SK-N-SH (cell line): ENCODE measurements at regions not wholly inside any gene's neighbourhood (a gene's known extent, or its start where the extent isn't known, plus 50 kb on each side); places are given as distances from the start of the nearest gene placed in this dataset.

Experiments used
- CTCF ChIA-PET: fragments of 300-600, 350-600 bp; formaldehyde crosslinking; extraction: SDS; loops from one replicate; lab custom pipeline; 2021; lab: Yijun Ruan, JAX
- POLR2A ChIA-PET: fragments of 350-600 bp; sonication (Branson Sonifier 250); formaldehyde crosslinking; extraction: SDS; loops from one replicate; lab custom pipeline; 2020; ENCODE audit warnings: antibody characterized with exemption, inconsistent platforms; lab: Yijun Ruan, JAX
- DNase-seq: peaks from one replicate; pipeline ENCODE4 v3.0.0; 2012
- H2AFZ ChIP-seq: fragments of 200-600 bp; sonication (generic); 2 replicates; pipeline ENCODE4 v1.8.1; 2016; ENCODE audit warnings: antibody characterized with exemption, mild to moderate bottlenecking, low read depth
- H3F3A ChIP-seq: fragments of 200-600 bp; sonication (generic); replicated peaks from 2 replicates; pipeline ENCODE3; 2016; ENCODE audit warnings: antibody characterized with exemption, mild to moderate bottlenecking; ENCODE audit not compliant: insufficient read depth
- H3K27ac ChIP-seq, 2 experiments: fragments of 200-500 bp in 1 of 2; fragments of 200-600 bp in 1 of 2; sonication (Bioruptor generic) in 1 of 2; sonication (generic), shearing (Covaris generic) in 1 of 2; 2 replicates each; pipeline versions ENCODE4 v1.5.1 to v1.6.1; 2014 to 2016; ENCODE audit warnings: low read depth in 2 of 2, inconsistent platforms in 1 of 2, low read length in 1 of 2, mild to moderate bottlenecking in 1 of 2, mixed read lengths in 1 of 2
- H3K27me3 ChIP-seq: fragments of 200-600 bp; sonication (generic), shearing (Covaris generic); 2 replicates; pipeline ENCODE4 v1.6.1; 2016; ENCODE audit warnings: mixed run types; ENCODE audit not compliant: insufficient read depth
- H3K36me3 ChIP-seq, 2 experiments: fragments of 200-500 bp in 1 of 2; fragments of 200-600 bp in 1 of 2; sonication (Bioruptor generic) in 1 of 2; sonication (generic) in 1 of 2; replicated peaks in 1 of 2; 2 replicates each; pipeline versions ENCODE3 to v1.5.1; 2014 to 2016; ENCODE audit warnings: low read length in 1 of 2, mild to moderate bottlenecking in 1 of 2; ENCODE audit not compliant: insufficient read depth in 2 of 2, control insufficient read depth in 1 of 2
- H3K4me1 ChIP-seq, 2 experiments: fragments of 200-500 bp in 1 of 2; fragments of 200-600 bp in 1 of 2; sonication (Bioruptor generic) in 1 of 2; sonication (generic), shearing (Covaris generic) in 1 of 2; 2 replicates each; pipeline versions ENCODE4 v1.5.1 to v1.6.1; 2014 to 2016; ENCODE audit warnings: low read depth in 1 of 2, low read length in 1 of 2, mixed run types in 1 of 2; ENCODE audit not compliant: insufficient read depth in 2 of 2, control insufficient read depth in 1 of 2
- H3K4me2 ChIP-seq: fragments of 200-600 bp; sonication (generic), shearing (Covaris generic); 2 replicates; pipeline ENCODE4 v1.6.1; 2017; ENCODE audit warnings: mixed run types
- H3K4me3 ChIP-seq, 2 experiments: fragments of 200-500 bp in 1 of 2; fragments of 200-600 bp in 1 of 2; sonication (Bioruptor generic) in 1 of 2; sonication (generic), shearing (Covaris generic) in 1 of 2; 2 replicates each; pipeline versions ENCODE4 v1.5.1 to v1.8.1; 2014 to 2016; ENCODE audit warnings: low read depth in 2 of 2, inconsistent platforms in 1 of 2, low read length in 1 of 2, mild to moderate bottlenecking in 1 of 2, mixed read lengths in 1 of 2, moderate library complexity in 1 of 2
- H3K79me2 ChIP-seq: fragments of 200-600 bp; sonication (generic); 2 replicates; pipeline ENCODE4 v1.8.1; 2017; ENCODE audit warnings: mild to moderate bottlenecking; ENCODE audit not compliant: insufficient read depth
- H3K9ac ChIP-seq: fragments of 200-600 bp; sonication (generic); 2 replicates; pipeline ENCODE4 v1.6.1; 2017; ENCODE audit warnings: mixed run types
- H3K9me2 ChIP-seq: fragments of 200-600 bp; sonication (generic); 2 replicates; pipeline ENCODE4 v1.6.1; 2017; ENCODE audit warnings: mixed run types
- H3K9me3 ChIP-seq: fragments of 200-600 bp; sonication (generic); 2 replicates; pipeline ENCODE4 v1.6.1; 2017; ENCODE audit warnings: mixed run types, mild to moderate bottlenecking, moderate library complexity
- H4K20me1 ChIP-seq: fragments of 200-600 bp; sonication (generic); 2 replicates; pipeline ENCODE4 v1.6.1; 2017; ENCODE audit warnings: mild to moderate bottlenecking, mixed run types; ENCODE audit not compliant: insufficient read depth
- EP300 ChIP-seq, 2 experiments: IDR thresholded peaks; 2 replicates each; pipeline versions ENCODE4 v1.4.0 to v1.6.1; 2012; ENCODE audit warnings: borderline replicate concordance in 1 of 2, low read depth in 1 of 2, low read length in 1 of 2
- FOXM1 ChIP-seq: IDR thresholded peaks from 2 replicates; pipeline ENCODE4 v1.4.0; 2012; ENCODE audit warnings: low read depth, mild to moderate bottlenecking
- GATA2 ChIP-seq: sonication (generic); formaldehyde crosslinking; IDR thresholded peaks from 2 replicates; pipeline ENCODE4 v1.5.0; 2020; ENCODE audit warnings: mild to moderate bottlenecking, missing genetic modification reagents
- JUND ChIP-seq: IDR thresholded peaks from 2 replicates; pipeline ENCODE4 v1.4.0; 2012
- MEF2A ChIP-seq: IDR thresholded peaks from 2 replicates; pipeline ENCODE4 v1.4.0; 2012; ENCODE audit warnings: low read depth, borderline replicate concordance
- MXI1 ChIP-seq: IDR thresholded peaks from 2 replicates; pipeline ENCODE4 v1.6.1; 2012; ENCODE audit warnings: mild to moderate bottlenecking, low read depth, low read length, improper control_type of control experiment
- NFIC ChIP-seq: IDR thresholded peaks from 2 replicates; pipeline ENCODE4 v1.4.0; 2012; ENCODE audit warnings: borderline replicate concordance
- PBX3 ChIP-seq: IDR thresholded peaks from 2 replicates; pipeline ENCODE4; 2012
- RFX5 ChIP-seq: IDR thresholded peaks from 2 replicates; pipeline ENCODE4 v1.6.1; 2012; ENCODE audit warnings: mild to moderate bottlenecking, improper control_type of control experiment, low read length
- SIN3A ChIP-seq: IDR thresholded peaks from 2 replicates; pipeline ENCODE4 v1.6.1; 2012; ENCODE audit warnings: low read depth, mild to moderate bottlenecking, low read length, moderate library complexity, borderline replicate concordance
- TEAD4 ChIP-seq: IDR thresholded peaks from 2 replicates; pipeline ENCODE4 v1.4.0; 2012; ENCODE audit warnings: mild to moderate bottlenecking, borderline replicate concordance; ENCODE audit not compliant: insufficient read depth
- USF2 ChIP-seq: fragments of 150-350 bp; IDR thresholded peaks from 2 replicates; pipeline ENCODE4 v1.6.1; 2017; ENCODE audit warnings: antibody characterized with exemption, low read length, low read depth, borderline replicate concordance
- YY1 ChIP-seq: IDR thresholded peaks from 2 replicates; pipeline ENCODE4 v1.4.0; 2012; ENCODE audit warnings: low read depth, mild to moderate bottlenecking
- ZBTB33 ChIP-seq: IDR thresholded peaks from 2 replicates; pipeline ENCODE4 v1.4.0; 2012; ENCODE audit warnings: low read depth, borderline replicate concordance
- WGBS: methylation state at CpG from one replicate; pipeline ENCODE4 v1.1.6; 2017; ENCODE audit warnings: low lambda C conversion rate; 5-methylcytosine and 5-hydroxymethylcytosine counted together

- no peak for DNase-seq
- TF ChIP-seq PBX3 (no peak), EP300 (IDR thresholded peaks at IDR 0.05; ENCODE audit: borderline replicate concordance in 1 of 2, low read depth in 1 of 2, low read length in 1 of 2) (no peak), MXI1 (no peak), USF2 (no peak), SIN3A (no peak), MEF2A (no peak), ZBTB33 (no peak), FOXM1 (no peak), RFX5 (no peak), NFIC (no peak), JUND (no peak), YY1 (no peak), TEAD4 (no peak), GATA2 (CRISPR knock-in tag) (no peak)
- WGBS, result 23% methylated on average over 6 of the region's 6 CpGs
- Histone ChIP-seq H3K9ac (no peak overlapping the region), H3K4me1 (peaks cover 0 to 21% of the 10 kb centered on the region in 2 experiments; a peak in 1 of 4 replicates), H3F3A (no peaks in the 10 kb centered on the region), H3K4me3 (no peak overlapping the region), H3K36me3 (no peaks in the 10 kb centered on the region), H3K9me3 (no peaks in the 10 kb centered on the region), H4K20me1 (no peaks in the 10 kb centered on the region), H3K4me2 (no peak overlapping the region), H3K79me2 (no peaks in the 10 kb centered on the region), H3K27me3 (no peaks in the 10 kb centered on the region), H2AFZ (no peak overlapping the region), H3K27ac (no peak overlapping the region), H3K9me2 (no peaks in the 10 kb centered on the region)
- ChIA-PET POLR2A (no interaction called here), CTCF (no interaction called here)
These were observed 75.3 kb upstream of the SFSWAP start for GRCh38 chr12:131635491-131636122.

GRCh38 chr12:131636266-131636665, 74.6 kb upstream of the SFSWAP start:
- Histone ChIP-seq H3K27me3 (no peaks in the 10 kb centered on the region), H3K9me2 (no peaks in the 10 kb centered on the region), H3K79me2 (no peaks in the 10 kb centered on the region), H3K9ac (no peak overlapping the region), H3K36me3 (no peaks in the 10 kb centered on the region), H3K4me1 (peaks cover 0 to 28% of the 10 kb centered on the region in 2 experiments; a peak in 2 of 4 replicates), H3K4me2 (no peak overlapping the region), H3K4me3 (no peak overlapping the region), H3K9me3 (no peaks in the 10 kb centered on the region), H4K20me1 (no peaks in the 10 kb centered on the region), H3K27ac (no peak overlapping the region), H3F3A (no peaks in the 10 kb centered on the region), H2AFZ (no peak overlapping the region)
- no peak for TF ChIP-seq USF2
- TF ChIP-seq FOXM1, result no peak
- 54% methylated on average over 8 of the region's 8 CpGs for WGBS
- ChIA-PET CTCF (no interaction called here), POLR2A (no interaction called here)
- DNase-seq, result no peak
